GM12878 (cell line): ENCODE measurements at regions not wholly inside any gene's neighbourhood (a gene's known extent, or its start where the extent isn't known, plus 50 kb on each side); places are given as distances from the start of the nearest gene placed in this dataset.

ENCODE experiments used
- CHD1 ChIP-seq: IDR thresholded peaks from 2 replicates; pipeline ENCODE4 v1.6.1; 2012; ENCODE audit warnings: low read depth, low read length, improper control_type of control experiment
- CTCF ChIP-seq, 3 experiments: IDR thresholded peaks in 2 of 3; conservative IDR thresholded peaks in 1 of 3; 2 replicates each; pipeline ENCODE4 v1.5.1; 2011; ENCODE audit warnings: low read depth in 3 of 3, low read length in 3 of 3, mild to moderate bottlenecking in 3 of 3, control low read depth in 2 of 3, moderate library complexity in 2 of 3, inconsistent platforms in 1 of 3, mixed read lengths in 1 of 3; ENCODE audit not compliant: control insufficient read depth in 2 of 3, insufficient read depth in 1 of 3; ENCODE audit errors: extremely low read depth in 1 of 3
- NFYB ChIP-seq: IDR thresholded peaks from 2 replicates; pipeline ENCODE4 v1.6.1; 2011; ENCODE audit warnings: low read depth, mild to moderate bottlenecking, low read length, improper control_type of control experiment, moderate library complexity; ENCODE audit not compliant: insufficient read depth
- POLR2A ChIP-seq: IDR thresholded peaks from 2 replicates; pipeline ENCODE4 v1.6.1; 2011; ENCODE audit warnings: low read depth, mild to moderate bottlenecking, low read length
- SP1 ChIP-seq: IDR thresholded peaks from one replicate; pipeline ENCODE4 v1.6.1; 2011; ENCODE audit warnings: low read depth, low read length
- SRF ChIP-seq, 2 experiments: IDR thresholded peaks; 2 replicates each; pipeline ENCODE4 v1.6.1; 2011; ENCODE audit warnings: low read depth in 2 of 2, low read length in 2 of 2, mild to moderate bottlenecking in 1 of 2, moderate library complexity in 1 of 2
- SUPT20H ChIP-seq: IDR thresholded peaks from 2 replicates; pipeline ENCODE4 v1.6.1; 2011; ENCODE audit warnings: low read depth, mild to moderate bottlenecking, low read length, moderate library complexity, borderline replicate concordance; ENCODE audit not compliant: control insufficient read depth
- TCF3 ChIP-seq: IDR thresholded peaks from 2 replicates; pipeline ENCODE4 v1.6.1; 2012; ENCODE audit warnings: low read depth, mild to moderate bottlenecking, low read length, borderline replicate concordance; ENCODE audit not compliant: insufficient read depth
- TF ChIP-seq, protein P1 (sequence below): fragments of 150-350 bp; IDR thresholded peaks from 2 replicates; pipeline ENCODE4 v1.6.1; 2016; ENCODE audit warnings: low read depth, low read length

DNA sequence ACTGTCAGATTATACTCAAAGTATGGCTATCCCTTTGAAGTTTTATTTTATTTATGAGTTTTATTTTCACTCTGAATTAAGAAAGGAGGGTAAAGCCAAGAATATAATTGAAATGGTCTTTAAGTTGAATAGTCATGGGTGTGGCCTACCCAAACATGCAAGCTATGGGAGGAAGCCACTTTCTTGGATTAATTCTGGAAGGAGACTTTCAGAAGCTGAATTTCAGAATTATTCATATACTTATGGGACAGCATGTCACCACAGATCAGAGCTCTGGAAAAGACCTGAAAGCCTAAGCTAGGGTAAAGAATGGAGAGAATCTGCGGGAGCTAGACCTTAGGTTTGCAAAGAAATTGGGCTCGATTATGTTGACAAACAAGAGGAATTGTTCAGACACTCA, 242.4 kb upstream of the FKBP1C start:
- TF ChIP-seq CTCF (IDR thresholded peaks at IDR 0.05 in 2 of 3, conservative IDR thresholded peaks at IDR 0.05 in 1 of 3; ENCODE audit: control insufficient read depth in 2 of 3, extremely low read depth in 1 of 3, insufficient read depth in 1 of 3, low read depth in 3 of 3, low read length in 3 of 3), result no peak
- TF ChIP-seq TCF3, result no peak
- TF ChIP-seq POLR2A, result no peak
- TF ChIP-seq NFYB, result no peak
- no peak for TF ChIP-seq SP1
- no peak for TF ChIP-seq SUPT20H
- no peak for TF ChIP-seq CHD1
- no peak for TF ChIP-seq SRF (IDR thresholded peaks at IDR 0.05; ENCODE audit: low read depth in 2 of 2, low read length in 2 of 2)
- TF ChIP-seq, protein P1, sequence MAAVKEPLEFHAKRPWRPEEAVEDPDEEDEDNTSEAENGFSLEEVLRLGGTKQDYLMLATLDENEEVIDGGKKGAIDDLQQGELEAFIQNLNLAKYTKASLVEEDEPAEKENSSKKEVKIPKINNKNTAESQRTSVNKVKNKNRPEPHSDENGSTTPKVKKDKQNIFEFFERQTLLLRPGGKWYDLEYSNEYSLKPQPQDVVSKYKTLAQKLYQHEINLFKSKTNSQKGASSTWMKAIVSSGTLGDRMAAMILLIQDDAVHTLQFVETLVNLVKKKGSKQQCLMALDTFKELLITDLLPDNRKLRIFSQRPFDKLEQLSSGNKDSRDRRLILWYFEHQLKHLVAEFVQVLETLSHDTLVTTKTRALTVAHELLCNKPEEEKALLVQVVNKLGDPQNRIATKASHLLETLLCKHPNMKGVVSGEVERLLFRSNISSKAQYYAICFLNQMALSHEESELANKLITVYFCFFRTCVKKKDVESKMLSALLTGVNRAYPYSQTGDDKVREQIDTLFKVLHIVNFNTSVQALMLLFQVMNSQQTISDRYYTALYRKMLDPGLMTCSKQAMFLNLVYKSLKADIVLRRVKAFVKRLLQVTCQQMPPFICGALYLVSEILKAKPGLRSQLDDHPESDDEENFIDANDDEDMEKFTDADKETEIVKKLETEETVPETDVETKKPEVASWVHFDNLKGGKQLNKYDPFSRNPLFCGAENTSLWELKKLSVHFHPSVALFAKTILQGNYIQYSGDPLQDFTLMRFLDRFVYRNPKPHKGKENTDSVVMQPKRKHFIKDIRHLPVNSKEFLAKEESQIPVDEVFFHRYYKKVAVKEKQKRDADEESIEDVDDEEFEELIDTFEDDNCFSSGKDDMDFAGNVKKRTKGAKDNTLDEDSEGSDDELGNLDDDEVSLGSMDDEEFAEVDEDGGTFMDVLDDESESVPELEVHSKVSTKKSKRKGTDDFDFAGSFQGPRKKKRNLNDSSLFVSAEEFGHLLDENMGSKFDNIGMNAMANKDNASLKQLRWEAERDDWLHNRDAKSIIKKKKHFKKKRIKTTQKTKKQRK, result no peak
